ENCODE measurements at regions not wholly inside any gene's neighbourhood (a gene's known extent, or its start where the extent isn't known, plus 50 kb on each side); places are given as distances from the start of the nearest gene placed in this dataset.
"Not testable (repeated sequence)": the region's sequence is repeated elsewhere in the genome, so short reads cannot be mapped to it uniquely, and the experiment has no call there.

DNA sequence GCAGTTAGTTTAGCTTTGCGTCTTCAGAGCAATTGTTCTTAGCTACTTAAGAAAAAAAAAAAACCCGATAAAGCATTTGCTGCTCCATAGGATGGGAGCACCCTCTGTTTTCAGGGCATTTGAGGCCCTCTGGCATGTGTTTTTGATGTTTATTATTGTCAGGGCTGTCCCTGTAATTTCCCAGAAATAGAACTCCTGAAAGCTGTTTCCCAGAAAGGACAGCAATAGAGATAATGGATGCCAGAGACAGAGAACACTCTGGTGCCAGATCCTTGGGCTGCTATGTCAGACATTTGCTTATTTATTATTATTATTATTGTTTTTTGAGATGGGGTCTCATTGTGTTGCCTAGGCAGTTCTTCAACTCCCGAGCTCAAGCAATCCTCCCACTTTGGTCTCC lies 201.3 kb downstream of the ALG10 start:
- no peak overlapping the region for H3K4me3 ChIP-seq (ENCODE audit: low read length)
- intact Hi-C loops (cut with micrococcal nuclease) = no loop called here
- WGBS (ENCODE audit: insufficient coverage) = 93% methylated on average over 2 of the region's 3 CpGs

DNA sequence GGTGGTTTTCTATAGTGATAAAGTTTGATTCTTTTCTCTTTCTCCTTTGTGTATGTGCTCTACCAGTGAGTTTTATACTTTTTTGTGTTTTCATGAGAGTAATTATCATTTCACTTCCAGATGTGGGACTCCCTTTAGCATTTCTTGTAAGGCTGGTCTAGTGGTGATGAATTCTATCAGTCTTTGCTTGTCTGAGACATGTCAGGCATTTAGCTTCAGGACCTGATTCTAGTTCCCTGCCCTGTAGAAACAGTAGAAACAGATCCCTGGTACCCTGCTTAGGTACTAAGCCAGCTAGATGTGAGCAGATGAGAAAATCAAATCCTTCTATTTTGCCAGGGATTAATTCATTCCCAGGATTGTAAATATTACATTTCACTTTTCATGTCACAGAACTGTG lies 203.7 kb downstream of the ALG10 start:
- ATAC-seq; H3K4me1 ChIP-seq (ENCODE audit: control insufficient read depth, insufficient read depth, low read length); H3K9me3 Mint-ChIP-seq; H3K27me3 ChIP-seq (ENCODE audit: control insufficient read depth, insufficient read depth, low read length); H3K4me3 Mint-ChIP-seq; H3K4me1 Mint-ChIP-seq; H3K27ac Mint-ChIP-seq; DNase-seq; H3K36me3 ChIP-seq (ENCODE audit: control insufficient read depth, insufficient read depth, low read length); H3K4me3 ChIP-seq (ENCODE audit: low read length); H3K27me3 Mint-ChIP-seq (ENCODE audit: low read depth in 2 of 2); H3K36me3 Mint-ChIP-seq; intact Hi-C loops (cut with micrococcal nuclease); H3K27ac ChIP-seq (ENCODE audit: low read length); H3K9me3 ChIP-seq (ENCODE audit: control insufficient read depth, insufficient read depth, low read length): not testable (repeated sequence)

More for the DNA sequence above, 201.3 kb downstream of the ALG10 start:
- H3K4me1 Mint-ChIP-seq = peaks cover under 1 to 5% of the 10 kb centered on the region in 2 donors
- Histone ChIP-seq H3K36me3 (ENCODE audit: control insufficient read depth, insufficient read depth, low read length) (no peaks in the 10 kb centered on the region), H3K4me1 (ENCODE audit: control insufficient read depth, insufficient read depth, low read length) (peaks cover 9% of the 10 kb centered on the region), H3K27ac (ENCODE audit: low read length) (no peak overlapping the region), H3K9me3 (ENCODE audit: control insufficient read depth, insufficient read depth, low read length) (no peaks in the 10 kb centered on the region), H3K27me3 (ENCODE audit: control insufficient read depth, insufficient read depth, low read length) (no peaks in the 10 kb centered on the region)
- DNase-seq (no peak), ATAC-seq (no peak)
- TF ChIP-seq, protein P1, sequence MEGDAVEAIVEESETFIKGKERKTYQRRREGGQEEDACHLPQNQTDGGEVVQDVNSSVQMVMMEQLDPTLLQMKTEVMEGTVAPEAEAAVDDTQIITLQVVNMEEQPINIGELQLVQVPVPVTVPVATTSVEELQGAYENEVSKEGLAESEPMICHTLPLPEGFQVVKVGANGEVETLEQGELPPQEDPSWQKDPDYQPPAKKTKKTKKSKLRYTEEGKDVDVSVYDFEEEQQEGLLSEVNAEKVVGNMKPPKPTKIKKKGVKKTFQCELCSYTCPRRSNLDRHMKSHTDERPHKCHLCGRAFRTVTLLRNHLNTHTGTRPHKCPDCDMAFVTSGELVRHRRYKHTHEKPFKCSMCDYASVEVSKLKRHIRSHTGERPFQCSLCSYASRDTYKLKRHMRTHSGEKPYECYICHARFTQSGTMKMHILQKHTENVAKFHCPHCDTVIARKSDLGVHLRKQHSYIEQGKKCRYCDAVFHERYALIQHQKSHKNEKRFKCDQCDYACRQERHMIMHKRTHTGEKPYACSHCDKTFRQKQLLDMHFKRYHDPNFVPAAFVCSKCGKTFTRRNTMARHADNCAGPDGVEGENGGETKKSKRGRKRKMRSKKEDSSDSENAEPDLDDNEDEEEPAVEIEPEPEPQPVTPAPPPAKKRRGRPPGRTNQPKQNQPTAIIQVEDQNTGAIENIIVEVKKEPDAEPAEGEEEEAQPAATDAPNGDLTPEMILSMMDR (IDR thresholded peaks at IDR 0.05) = no peak
- no peak overlapping the region for H3K27ac Mint-ChIP-seq
- H3K36me3 Mint-ChIP-seq = no peaks in the 10 kb centered on the region
- H3K9me3 Mint-ChIP-seq = peaks cover 0 to 2% of the 10 kb centered on the region in 2 donors
- H3K4me3 Mint-ChIP-seq = no peak overlapping the region
- H3K27me3 Mint-ChIP-seq (ENCODE audit: low read depth in 2 of 2) = no peaks in the 10 kb centered on the region

DNA sequence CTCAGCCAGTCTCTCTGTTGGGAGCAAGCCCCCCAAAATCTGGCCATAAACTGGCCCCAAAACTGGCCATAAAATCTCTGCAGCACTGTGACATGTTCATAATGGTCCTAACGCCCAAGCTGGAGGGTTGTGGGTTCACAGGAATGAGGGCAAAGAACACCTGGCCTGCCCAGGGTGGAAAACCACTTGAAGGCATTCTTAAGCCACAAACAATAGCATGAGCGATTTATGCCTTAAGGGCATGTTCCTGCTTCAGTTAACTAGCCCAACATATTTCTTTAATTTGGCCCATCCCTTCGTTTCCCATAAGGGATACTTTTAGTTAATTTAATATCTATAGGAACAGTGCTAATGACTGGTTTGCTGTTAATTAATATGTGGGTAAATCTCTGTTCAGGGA lies 205.8 kb downstream of the ALG10 start:
- H3K36me3 Mint-ChIP-seq; ATAC-seq; H3K27me3 ChIP-seq (ENCODE audit: control insufficient read depth, insufficient read depth, low read length); H3K36me3 ChIP-seq (ENCODE audit: control insufficient read depth, insufficient read depth, low read length); H3K27ac ChIP-seq (ENCODE audit: low read length); intact Hi-C loops (cut with micrococcal nuclease); H3K27me3 Mint-ChIP-seq (ENCODE audit: low read depth in 2 of 2); H3K9me3 Mint-ChIP-seq; H3K4me3 ChIP-seq (ENCODE audit: low read length); H3K4me1 ChIP-seq (ENCODE audit: control insufficient read depth, insufficient read depth, low read length); H3K4me3 Mint-ChIP-seq; H3K4me1 Mint-ChIP-seq; H3K9me3 ChIP-seq (ENCODE audit: control insufficient read depth, insufficient read depth, low read length); DNase-seq; H3K27ac Mint-ChIP-seq: not testable (repeated sequence)
- 46% methylated on average over 2 of the region's 3 CpGs for WGBS (ENCODE audit: insufficient coverage)

DNA sequence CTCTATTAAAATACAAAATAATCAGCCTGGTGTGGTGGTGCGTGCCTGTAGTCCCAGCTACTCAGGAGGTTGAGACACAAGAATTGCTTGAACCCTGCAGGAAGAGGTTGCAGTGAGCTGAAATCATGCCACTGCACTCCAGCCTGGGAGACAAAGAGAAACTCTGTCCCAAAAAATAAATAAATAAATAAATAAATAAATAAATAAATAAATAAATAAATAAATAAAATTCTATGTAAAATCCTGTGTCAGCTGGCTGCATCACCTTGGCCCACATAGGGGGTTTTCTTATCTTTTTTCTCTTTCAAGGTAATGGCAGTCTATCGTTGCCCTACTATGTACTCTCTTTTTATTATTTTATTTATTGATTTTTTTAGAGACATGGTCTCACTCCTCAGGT lies 206.7 kb downstream of the ALG10 start:
- H3K27ac ChIP-seq (ENCODE audit: low read length); H3K36me3 Mint-ChIP-seq; H3K27me3 ChIP-seq (ENCODE audit: control insufficient read depth, insufficient read depth, low read length); H3K4me3 Mint-ChIP-seq; H3K36me3 ChIP-seq (ENCODE audit: control insufficient read depth, insufficient read depth, low read length); H3K9me3 ChIP-seq (ENCODE audit: control insufficient read depth, insufficient read depth, low read length); ATAC-seq; H3K9me3 Mint-ChIP-seq; intact Hi-C loops (cut with micrococcal nuclease); DNase-seq; H3K4me1 ChIP-seq (ENCODE audit: control insufficient read depth, insufficient read depth, low read length); H3K27ac Mint-ChIP-seq; H3K4me3 ChIP-seq (ENCODE audit: low read length); H3K27me3 Mint-ChIP-seq (ENCODE audit: low read depth in 2 of 2); H3K4me1 Mint-ChIP-seq: not testable (repeated sequence)
- WGBS (ENCODE audit: insufficient coverage) = 100% methylated on average over 1 of the region's 2 CpGs

DNA sequence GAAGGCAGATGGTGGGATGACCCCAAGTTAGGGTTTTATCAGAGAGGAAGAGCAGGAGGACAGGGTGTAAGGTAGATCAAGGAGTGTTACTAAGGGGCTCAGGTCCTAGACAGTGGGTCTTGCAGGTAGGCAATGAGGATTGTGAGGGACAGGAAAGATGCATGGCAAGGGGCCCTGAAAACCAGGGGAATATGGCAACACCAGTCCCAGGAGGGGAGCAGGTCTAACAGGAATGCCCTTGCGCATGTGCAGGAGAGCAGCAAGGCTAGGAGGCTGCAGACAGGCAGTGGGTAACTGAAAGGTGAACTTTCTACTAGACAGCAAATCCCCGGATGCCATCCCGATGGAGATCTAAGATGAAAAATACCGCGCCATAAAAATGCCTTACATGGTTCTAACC lies 211.3 kb downstream of the ALG10 start:
- H3K4me1 Mint-ChIP-seq = no peaks in the 10 kb centered on the region
- no peaks in the 10 kb centered on the region for H3K27me3 ChIP-seq (ENCODE audit: control insufficient read depth, insufficient read depth, low read length)
- H3K9me3 Mint-ChIP-seq = no peaks in the 10 kb centered on the region
- 90% methylated on average over 5 of the region's 5 CpGs for WGBS (ENCODE audit: insufficient coverage)
- no peak overlapping the region for H3K27ac Mint-ChIP-seq
- no peaks in the 10 kb centered on the region for H3K9me3 ChIP-seq (ENCODE audit: control insufficient read depth, insufficient read depth, low read length)
- TF ChIP-seq, protein P1 (IDR thresholded peaks at IDR 0.05) = no peak
- no peaks in the 10 kb centered on the region for H3K4me1 ChIP-seq (ENCODE audit: control insufficient read depth, insufficient read depth, low read length)
- H3K4me3 ChIP-seq (ENCODE audit: low read length) = no peak overlapping the region
- DNase-seq (no peak), ATAC-seq (no peak)
- intact Hi-C loops (cut with micrococcal nuclease) = no loop called here
- no peaks in the 10 kb centered on the region for H3K36me3 Mint-ChIP-seq
- H3K27me3 Mint-ChIP-seq (ENCODE audit: low read depth in 2 of 2) = peaks cover 0 to 3% of the 10 kb centered on the region in 2 donors
- H3K27ac ChIP-seq (ENCODE audit: low read length) = no peak overlapping the region
- H3K4me3 Mint-ChIP-seq = no peak overlapping the region
- H3K36me3 ChIP-seq (ENCODE audit: control insufficient read depth, insufficient read depth, low read length) = no peaks in the 10 kb centered on the region
